ENCODE measurements at regions not wholly inside any gene's neighbourhood (a gene's known extent, or its start where the extent isn't known, plus 50 kb on each side); places are given as distances from the start of the nearest gene placed in this dataset.

- DNase-seq (ENCODE audit: insufficient read length, low spot score): no peak
- no peak for FAIRE-seq
- TF ChIP-seq POLR2A (IDR thresholded peaks at IDR 0.05; ENCODE audit: low read depth, low read length): no peak
- TF ChIP-seq SPI1 (IDR thresholded peaks at IDR 0.05; ENCODE audit: low read depth, low read length): no peak
- no peak for TF ChIP-seq TAF1 (IDR thresholded peaks at IDR 0.05; ENCODE audit: low read depth, low read length)
- TF ChIP-seq POLR2AphosphoS5 (IDR thresholded peaks at IDR 0.05; ENCODE audit: low read depth, low read length): no peak
- TF ChIP-seq PAX5 (IDR thresholded peaks at IDR 0.05; ENCODE audit: insufficient read depth, low read length, severe bottlenecking): no peak
- no peak for TF ChIP-seq POU2F2 (IDR thresholded peaks at IDR 0.05; ENCODE audit: low read depth, low read length)
Measured at GRCh38 chr2:12381543-12382325, 335.0 kb upstream of the TRIB2 start.

- no peak for FAIRE-seq
- TF ChIP-seq POU2F2 (IDR thresholded peaks at IDR 0.05; ENCODE audit: low read depth, low read length): no peak
- TF ChIP-seq POLR2AphosphoS5 (IDR thresholded peaks at IDR 0.05; ENCODE audit: low read depth, low read length): no peak
- no peak for TF ChIP-seq PAX5 (IDR thresholded peaks at IDR 0.05; ENCODE audit: insufficient read depth, low read length, severe bottlenecking)
- TF ChIP-seq POLR2A (IDR thresholded peaks at IDR 0.05; ENCODE audit: low read depth, low read length): no peak
- TF ChIP-seq SPI1 (IDR thresholded peaks at IDR 0.05; ENCODE audit: low read depth, low read length): no peak
- no peak for TF ChIP-seq TAF1 (IDR thresholded peaks at IDR 0.05; ENCODE audit: low read depth, low read length)
- DNase-seq (ENCODE audit: insufficient read length, low spot score): no peak
Measured at GRCh38 chr2:12382366-12382765, 334.4 kb upstream of the TRIB2 start.

- no peak for DNase-seq (ENCODE audit: insufficient read length, low spot score)
- FAIRE-seq: no peak
- TF ChIP-seq SPI1 (IDR thresholded peaks at IDR 0.05; ENCODE audit: low read depth, low read length) (no peak), POLR2A (IDR thresholded peaks at IDR 0.05; ENCODE audit: low read depth, low read length) (no peak), POU2F2 (IDR thresholded peaks at IDR 0.05; ENCODE audit: low read depth, low read length) (no peak), POLR2AphosphoS5 (IDR thresholded peaks at IDR 0.05; ENCODE audit: low read depth, low read length) (no peak), PAX5 (IDR thresholded peaks at IDR 0.05; ENCODE audit: insufficient read depth, low read length, severe bottlenecking) (no peak), TAF1 (IDR thresholded peaks at IDR 0.05; ENCODE audit: low read depth, low read length) (no peak)
Measured at GRCh38 chr2:12389344-12390045, 327.2 kb upstream of the TRIB2 start.

DNA sequence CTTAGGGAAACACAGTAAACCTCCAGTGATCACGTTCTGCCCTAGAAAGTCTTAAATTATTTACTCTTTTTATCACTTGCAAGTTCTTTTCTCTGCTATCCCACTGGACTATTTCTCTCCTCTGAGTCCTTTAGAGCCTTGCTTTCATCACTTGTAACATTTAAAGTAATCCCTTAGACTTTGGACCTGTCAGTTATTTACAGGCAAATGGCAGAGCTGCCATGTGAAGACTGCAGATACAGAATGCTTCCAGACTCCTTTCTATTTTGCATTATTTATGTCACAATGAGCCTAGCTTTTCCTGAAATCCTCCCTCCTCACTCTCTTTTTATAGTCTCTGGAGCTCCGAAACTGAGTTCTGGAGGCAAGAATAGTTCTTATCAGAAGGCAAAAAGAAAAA is 325.6 kb upstream of the TRIB2 start:
- DNase-seq (ENCODE audit: insufficient read length, low spot score): no peak
- TF ChIP-seq TAF1 (IDR thresholded peaks at IDR 0.05; ENCODE audit: low read depth, low read length): no peak
- TF ChIP-seq POU2F2 (IDR thresholded peaks at IDR 0.05; ENCODE audit: low read depth, low read length): no peak
- no peak for TF ChIP-seq SPI1 (IDR thresholded peaks at IDR 0.05; ENCODE audit: low read depth, low read length)
- TF ChIP-seq POLR2AphosphoS5 (IDR thresholded peaks at IDR 0.05; ENCODE audit: low read depth, low read length): no peak
- no peak for TF ChIP-seq PAX5 (IDR thresholded peaks at IDR 0.05; ENCODE audit: insufficient read depth, low read length, severe bottlenecking)
- no peak for TF ChIP-seq POLR2A (IDR thresholded peaks at IDR 0.05; ENCODE audit: low read depth, low read length)
- no peak for FAIRE-seq

GRCh38 chr2:12396699-12397098 is 320.0 kb upstream of the TRIB2 start:
- TF ChIP-seq POU2F2 (IDR thresholded peaks at IDR 0.05; ENCODE audit: low read depth, low read length) (no peak), POLR2A (IDR thresholded peaks at IDR 0.05; ENCODE audit: low read depth, low read length) (no peak), TAF1 (IDR thresholded peaks at IDR 0.05; ENCODE audit: low read depth, low read length) (no peak), SPI1 (IDR thresholded peaks at IDR 0.05; ENCODE audit: low read depth, low read length) (no peak), PAX5 (IDR thresholded peaks at IDR 0.05; ENCODE audit: insufficient read depth, low read length, severe bottlenecking) (no peak)
- FAIRE-seq (no peak), DNase-seq (ENCODE audit: insufficient read length, low spot score) (no peak)

DNA sequence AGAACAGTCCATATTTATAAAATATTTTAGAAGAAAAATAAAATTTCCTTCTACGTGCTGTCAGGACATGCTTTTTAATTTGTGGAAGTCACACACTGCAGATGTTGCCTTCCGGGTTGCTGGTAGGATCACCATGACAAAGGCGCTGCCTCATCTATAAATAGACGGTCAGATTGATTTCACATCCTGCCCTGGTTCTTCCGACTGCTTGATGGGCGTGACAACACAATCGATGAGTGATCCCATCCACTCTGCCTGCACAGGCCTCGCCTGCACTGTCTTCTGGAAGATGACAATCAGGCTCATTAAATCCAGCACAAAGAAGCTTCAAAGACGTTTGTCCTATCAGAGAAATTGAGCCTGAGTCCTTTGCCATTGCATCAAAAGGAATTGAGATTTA is 318.9 kb upstream of the TRIB2 start:
- TF ChIP-seq SPI1 (IDR thresholded peaks at IDR 0.05; ENCODE audit: low read depth, low read length) (no peak), PAX5 (IDR thresholded peaks at IDR 0.05; ENCODE audit: insufficient read depth, low read length, severe bottlenecking) (no peak), POLR2AphosphoS5 (IDR thresholded peaks at IDR 0.05; ENCODE audit: low read depth, low read length) (no peak), POU2F2 (IDR thresholded peaks at IDR 0.05; ENCODE audit: low read depth, low read length) (no peak), TAF1 (IDR thresholded peaks at IDR 0.05; ENCODE audit: low read depth, low read length) (no peak), POLR2A (IDR thresholded peaks at IDR 0.05; ENCODE audit: low read depth, low read length) (no peak)
- no peak for DNase-seq (ENCODE audit: insufficient read length, low spot score)
- FAIRE-seq: no peak

DNA sequence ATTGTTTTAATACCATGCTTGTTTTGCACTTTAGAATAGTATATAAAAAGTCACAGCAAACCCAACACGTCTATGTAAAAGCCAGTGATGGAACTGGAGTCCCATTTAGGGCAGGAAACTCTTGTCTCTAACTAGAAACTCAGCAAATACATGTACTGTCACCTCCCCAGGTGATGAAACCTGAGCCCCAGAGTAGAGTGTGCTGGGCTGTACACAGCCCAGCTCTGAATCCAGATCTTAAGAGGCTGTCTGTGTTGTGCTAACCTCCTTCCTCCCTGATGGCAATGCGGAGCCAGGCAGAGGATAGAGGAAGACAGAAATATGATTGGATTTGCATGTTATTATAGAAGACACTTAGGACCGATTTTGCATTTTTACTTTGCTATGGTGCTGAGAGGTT is 317.5 kb upstream of the TRIB2 start:
- FAIRE-seq: no peak
- TF ChIP-seq PAX5 (IDR thresholded peaks at IDR 0.05; ENCODE audit: insufficient read depth, low read length, severe bottlenecking) (no peak), SPI1 (IDR thresholded peaks at IDR 0.05; ENCODE audit: low read depth, low read length) (no peak), POLR2A (IDR thresholded peaks at IDR 0.05; ENCODE audit: low read depth, low read length) (no peak), TAF1 (IDR thresholded peaks at IDR 0.05; ENCODE audit: low read depth, low read length) (no peak), POLR2AphosphoS5 (IDR thresholded peaks at IDR 0.05; ENCODE audit: low read depth, low read length) (no peak)
- DNase-seq (ENCODE audit: insufficient read length, low spot score): no peak

GRCh38 chr2:12400543-12400942 is 316.2 kb upstream of the TRIB2 start:
- DNase-seq (ENCODE audit: insufficient read length, low spot score): no peak
- TF ChIP-seq POU2F2 (IDR thresholded peaks at IDR 0.05; ENCODE audit: low read depth, low read length) (no peak), SPI1 (IDR thresholded peaks at IDR 0.05; ENCODE audit: low read depth, low read length) (no peak), POLR2AphosphoS5 (IDR thresholded peaks at IDR 0.05; ENCODE audit: low read depth, low read length) (no peak), POLR2A (IDR thresholded peaks at IDR 0.05; ENCODE audit: low read depth, low read length) (no peak), TAF1 (IDR thresholded peaks at IDR 0.05; ENCODE audit: low read depth, low read length) (no peak), PAX5 (IDR thresholded peaks at IDR 0.05; ENCODE audit: insufficient read depth, low read length, severe bottlenecking) (no peak)
- FAIRE-seq: no peak

DNA sequence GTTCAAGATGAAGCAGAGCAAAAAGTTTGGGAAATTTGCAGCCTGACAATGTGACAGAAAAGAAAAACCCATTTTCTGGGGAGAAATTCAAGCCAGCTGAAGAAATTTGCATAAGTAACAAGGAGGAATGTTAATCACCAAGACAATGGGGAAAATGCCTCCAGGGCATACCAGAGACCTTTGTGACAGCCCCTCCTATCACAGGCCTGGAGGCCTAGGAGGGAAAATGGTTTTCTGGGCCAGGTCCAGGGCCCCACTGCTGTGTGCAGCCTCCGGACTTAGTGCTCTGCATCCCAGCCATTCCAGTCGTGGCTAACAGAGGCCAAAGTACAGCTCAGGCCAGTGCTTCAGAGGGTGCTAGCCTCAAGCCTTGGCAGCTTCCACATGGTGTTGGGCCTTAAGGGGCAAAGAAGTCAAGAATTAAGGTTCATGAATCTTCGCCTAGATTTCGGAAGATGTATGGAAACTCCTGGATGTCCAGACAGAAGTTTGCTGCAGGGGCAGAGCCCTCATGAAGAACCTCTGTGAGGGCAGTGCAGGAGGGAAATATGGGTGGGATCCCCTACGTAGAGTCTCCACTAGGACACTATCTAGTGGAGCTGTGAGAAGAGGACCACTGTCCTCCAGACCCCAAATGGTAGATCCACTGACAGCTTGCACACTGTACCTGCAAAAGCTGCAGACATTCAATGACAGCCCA is 314.1 kb upstream of the TRIB2 start:
- no peak for TF ChIP-seq POU2F2 (IDR thresholded peaks at IDR 0.05; ENCODE audit: low read depth, low read length)
- TF ChIP-seq POLR2A (IDR thresholded peaks at IDR 0.05; ENCODE audit: low read depth, low read length): no peak
- no peak for TF ChIP-seq POLR2AphosphoS5 (IDR thresholded peaks at IDR 0.05; ENCODE audit: low read depth, low read length)
- no peak for TF ChIP-seq SPI1 (IDR thresholded peaks at IDR 0.05; ENCODE audit: low read depth, low read length)
- TF ChIP-seq TAF1 (IDR thresholded peaks at IDR 0.05; ENCODE audit: low read depth, low read length): no peak
- no peak for TF ChIP-seq PAX5 (IDR thresholded peaks at IDR 0.05; ENCODE audit: insufficient read depth, low read length, severe bottlenecking)
- DNase-seq (ENCODE audit: insufficient read length, low spot score) (no peak), FAIRE-seq (no peak)
